K562 (cell line): ENCODE measurements at regions not wholly inside any gene's neighbourhood (a gene's known extent, or its start where the extent isn't known, plus 50 kb on each side); places are given as distances from the start of the nearest gene placed in this dataset.

Source experiments
- ATAC-seq: fragments of 200-7000 bp; cut with Tn5 transposase; 3 replicates; pipeline ENCODE4 v1.9.1; 2020; ENCODE audit warnings: moderate library complexity
- BruUV-seq: library from RNA; stranded (reverse); fragments of 400-500 nt; replicated peaks from 2 replicates; lab custom pipeline; 2021; lab: Mats Ljungman, UMichigan
- CTCF ChIA-PET: fragments of 300-600 bp; formaldehyde crosslinking; extraction: SDS; loops from one replicate; lab custom pipeline; 2021; ENCODE audit warnings: low intra/inter-chr PET ratio; lab: Yijun Ruan, JAX
- POLR2A ChIA-PET: fragments of 300-600, 350-650 bp; sonication (Branson Sonifier 250); formaldehyde crosslinking; extraction: SDS; loops from one replicate; lab custom pipeline; 2021; ENCODE audit warnings: antibody characterized with exemption, inconsistent platforms; lab: Yijun Ruan, JAX
- DNase-seq, 4 experiments: peaks; one replicate each; pipeline versions ENCODE4 v3.0.0 to v3.0.0-alpha.2; 2011 to 2018; ENCODE audit warnings: low spot score in 3 of 4, mixed read lengths in 3 of 4; ENCODE audit errors: extremely low read depth in 1 of 4
- FAIRE-seq: peaks from 2 replicates; lab custom pipeline; 2011; peaks lifted over from hg19 to GRCh38; lab: Jason Lieb, UNC
- H2AFZ ChIP-seq: 2 replicates; pipeline ENCODE4 v1.6.0; 2011; ENCODE audit warnings: low read depth, low read length, control low read depth, inconsistent platforms
- H3K27ac ChIP-seq: fragments of 200-600 bp; 3 replicates; pipeline ENCODE4 v1.8.0; 2011; ENCODE audit warnings: low read depth, mild to moderate bottlenecking, control low read depth, inconsistent platforms, low read length, moderate library complexity, mixed read lengths; ENCODE audit errors: extremely low read depth
- H3K27me3 ChIP-seq, 2 experiments: fragments of 300-600 bp in 1 of 2; 2 replicates in 1 of 2; 3 replicates in 1 of 2; pipeline versions ENCODE4 v1.6.0 to v1.8.0; 2011; ENCODE audit warnings: inconsistent platforms in 2 of 2, low read length in 2 of 2, mild to moderate bottlenecking in 1 of 2, mixed read lengths in 1 of 2, moderate library complexity in 1 of 2; ENCODE audit not compliant: control insufficient read depth in 2 of 2, insufficient read depth in 2 of 2
- H3K36me3 ChIP-seq: fragments of 300-600 bp; 3 replicates; pipeline ENCODE4 v1.8.0; 2011; ENCODE audit warnings: mild to moderate bottlenecking, low read length, inconsistent platforms; ENCODE audit not compliant: control insufficient read depth, insufficient read depth
- H3K4me1 ChIP-seq, 2 experiments: fragments of 200-600 bp in 1 of 2; replicated peaks in 1 of 2; 2 replicates in 1 of 2; 3 replicates in 1 of 2; pipeline versions ENCODE4 v1.5.1 to v1.8.0; 2011; ENCODE audit warnings: inconsistent platforms in 2 of 2, low read length in 2 of 2, mild to moderate bottlenecking in 1 of 2, mixed read lengths in 1 of 2, moderate library complexity in 1 of 2; ENCODE audit not compliant: control insufficient read depth in 2 of 2, insufficient read depth in 2 of 2
- H3K4me2 ChIP-seq: 2 replicates; pipeline ENCODE4 v1.6.1; 2011; ENCODE audit warnings: low read length, control low read depth, inconsistent platforms, mixed read lengths; ENCODE audit not compliant: insufficient read depth
- H3K4me3 ChIP-seq: fragments of 200-600 bp; sonication (generic), shearing (Covaris generic); 2 replicates; pipeline ENCODE4 v1.5.1; 2016; ENCODE audit warnings: control low read depth, inconsistent platforms
- H3K79me2 ChIP-seq: fragments of 200-600 bp; 3 replicates; pipeline ENCODE4 v1.8.0; 2011; ENCODE audit warnings: low read length, inconsistent platforms; ENCODE audit not compliant: control insufficient read depth, insufficient read depth
- H3K9ac ChIP-seq, 2 experiments: 2 replicates each; pipeline versions ENCODE4 v1.6.0 to v1.6.1; 2011; ENCODE audit warnings: low read depth in 2 of 2, low read length in 2 of 2, control low read depth in 1 of 2, inconsistent platforms in 1 of 2, mild to moderate bottlenecking in 1 of 2, mixed read lengths in 1 of 2; ENCODE audit not compliant: insufficient read depth in 1 of 2
- H3K9me1 ChIP-seq: one replicate; pipeline ENCODE4 v1.6.0; 2011; ENCODE audit warnings: inconsistent platforms, mild to moderate bottlenecking, low read length, moderate library complexity; ENCODE audit not compliant: control insufficient read depth, insufficient read depth
- H3K9me3 ChIP-seq: replicated peaks from 2 replicates; pipeline ENCODE4 v1.5.1; 2011; ENCODE audit warnings: low read depth, low read length, inconsistent platforms; ENCODE audit not compliant: control insufficient read depth, insufficient read depth
- H4K20me1 ChIP-seq: replicated peaks from 2 replicates; pipeline ENCODE4 v1.6.1; 2011; ENCODE audit warnings: low read length, inconsistent platforms, mixed read lengths; ENCODE audit not compliant: control insufficient read depth, insufficient read depth
- GATAD2A ChIP-seq: fragments of 450-650 bp; IDR thresholded peaks from 2 replicates; pipeline ENCODE4 v1.6.1; 2017
- LARP7 ChIP-seq: fragments of 450-650 bp; IDR thresholded peaks from 2 replicates; pipeline ENCODE4 v1.6.1; 2016
- MCM2 ChIP-seq: fragments of 450-650 bp; IDR thresholded peaks from 2 replicates; pipeline ENCODE4 v1.6.1; 2017; ENCODE audit warnings: low read depth, mild to moderate bottlenecking
- MGA ChIP-seq: fragments of 450-650 bp; IDR thresholded peaks from 2 replicates; pipeline ENCODE4 v1.6.1; 2016; ENCODE audit warnings: mild to moderate bottlenecking, moderate library complexity
- NFYB ChIP-seq: IDR thresholded peaks from 2 replicates; pipeline ENCODE4 v1.6.1; 2011; ENCODE audit warnings: mild to moderate bottlenecking, moderate library complexity; ENCODE audit not compliant: insufficient read length; ENCODE audit errors: extremely low read depth
- POLR2G ChIP-seq: fragments of 200-400 bp; formaldehyde crosslinking; IDR thresholded peaks from 2 replicates; pipeline ENCODE4 v1.6.1; 2017; ENCODE audit warnings: low read depth, mild to moderate bottlenecking, antibody characterized with exemption, low read length, moderate library complexity
- TAF9B ChIP-seq: fragments of 450-650 bp; IDR thresholded peaks from 2 replicates; pipeline ENCODE4 v1.6.1; 2018; ENCODE audit warnings: mild to moderate bottlenecking; ENCODE audit not compliant: partially characterized antibody
- TCFL5 ChIP-seq: fragments of 250-450 bp; sonication (Bioruptor Pico); conservative IDR thresholded peaks from 2 replicates; pipeline ENCODE4 v1.6.1; 2021; ENCODE audit warnings: mild to moderate bottlenecking, moderate library complexity, matching md5 sums
- YBX1 ChIP-seq: fragments of 450-650 bp; IDR thresholded peaks from 2 replicates; pipeline ENCODE4 v1.7.1; 2016; ENCODE audit warnings: mild to moderate bottlenecking
- ZNF134 ChIP-seq: fragments of 250-450 bp; sonication (Bioruptor Pico); conservative IDR thresholded peaks from 2 replicates; pipeline ENCODE4 v1.4.0; 2020
- ZNF717 ChIP-seq: fragments of 250-450 bp; sonication (Bioruptor Pico); IDR thresholded peaks from 2 replicates; pipeline ENCODE4 v1.5.0; 2021
- WGBS: fragments of 100-300 bp; shearing (Covaris generic); methylation state at CpG from one replicate; pipeline ENCODE4 v1.1.6; 2016; ENCODE audit warnings: low coverage, mixed read lengths; ENCODE audit not compliant: insufficient coverage; ENCODE audit errors: missing lambda C conversion rate; 5-methylcytosine and 5-hydroxymethylcytosine counted together
- in situ Hi-C: fragments of 300-500 bp; cut with MboI; formaldehyde crosslinking; loops from 4 replicates; pipeline ENCODE4 v1.15.0; 2018; ENCODE audit warnings: inconsistent platforms, mixed read lengths
- intact Hi-C: fragments of 100-400 bp; cut with micrococcal nuclease; formaldehyde crosslinking; loops from 2 replicates; pipeline ENCODE4 v1.14.2; 2022
- TF ChIP-seq, protein P1 (sequence below), 2 experiments: fragments of 450-650 bp; conservative IDR thresholded peaks; 2 replicates each; pipeline ENCODE4 v1.6.1; 2017; ENCODE audit warnings: mild to moderate bottlenecking in 2 of 2, moderate library complexity in 2 of 2

- ATAC-seq (no peak), FAIRE-seq (no peak), DNase-seq (no peak)
- H3K27me3 ChIP-seq, result peaks cover 0 to 5% of the 10 kb centered on the region in 2 experiments; a peak in 1 of 5 replicates
- no TSS peak for BruUV-seq
- no peak overlapping the region for H2AFZ ChIP-seq
- no peaks in the 10 kb centered on the region for H3K4me1 ChIP-seq
- H3K79me2 ChIP-seq, result no peaks in the 10 kb centered on the region
- WGBS, result 0% methylated on average over 2 of the region's 2 CpGs
- no peaks in the 10 kb centered on the region for H3K9me3 ChIP-seq
- POLR2A ChIA-PET, result no interaction called here
- H3K9ac ChIP-seq, result no peak overlapping the region
- intact Hi-C loops (no loop called here), in situ Hi-C loops (no loop called here)
- H3K27ac ChIP-seq, result no peak overlapping the region
- no peaks in the 10 kb centered on the region for H3K9me1 ChIP-seq
- H3K36me3 ChIP-seq, result no peaks in the 10 kb centered on the region
- CTCF ChIA-PET, result no interaction called here
- no peak overlapping the region for H3K4me2 ChIP-seq
- H4K20me1 ChIP-seq, result no peaks in the 10 kb centered on the region
- no peak overlapping the region for H3K4me3 ChIP-seq
- TF ChIP-seq MCM2, result no peak
- TF ChIP-seq, protein P1, sequence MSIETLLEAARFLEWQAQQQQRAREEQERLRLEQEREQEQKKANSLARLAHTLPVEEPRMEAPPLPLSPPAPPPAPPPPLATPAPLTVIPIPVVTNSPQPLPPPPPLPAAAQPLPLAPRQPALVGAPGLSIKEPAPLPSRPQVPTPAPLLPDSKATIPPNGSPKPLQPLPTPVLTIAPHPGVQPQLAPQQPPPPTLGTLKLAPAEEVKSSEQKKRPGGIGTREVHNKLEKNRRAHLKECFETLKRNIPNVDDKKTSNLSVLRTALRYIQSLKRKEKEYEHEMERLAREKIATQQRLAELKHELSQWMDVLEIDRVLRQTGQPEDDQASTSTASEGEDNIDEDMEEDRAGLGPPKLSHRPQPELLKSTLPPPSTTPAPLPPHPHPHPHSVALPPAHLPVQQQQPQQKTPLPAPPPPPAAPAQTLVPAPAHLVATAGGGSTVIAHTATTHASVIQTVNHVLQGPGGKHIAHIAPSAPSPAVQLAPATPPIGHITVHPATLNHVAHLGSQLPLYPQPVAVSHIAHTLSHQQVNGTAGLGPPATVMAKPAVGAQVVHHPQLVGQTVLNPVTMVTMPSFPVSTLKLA (conservative IDR thresholded peaks at IDR 0.05), result no peak
- no peak for TF ChIP-seq LARP7
- no peak for TF ChIP-seq TAF9B
- no peak for TF ChIP-seq NFYB
- TF ChIP-seq POLR2G, result no peak
- TF ChIP-seq YBX1, result no peak
- no peak for TF ChIP-seq ZNF134
- TF ChIP-seq TCFL5 (CRISPR knock-in tag), result no peak
- no peak for TF ChIP-seq GATAD2A
- TF ChIP-seq ZNF717 (CRISPR knock-in tag), result no peak
- TF ChIP-seq MGA, result no peak
Observed at GRCh38 chr20:56964901-56965300, 301.5 kb downstream of the BMP7 start.
